ENCODE measurements at regions not wholly inside any gene's neighbourhood (a gene's known extent, or its start where the extent isn't known, plus 50 kb on each side); places are given as distances from the start of the nearest gene placed in this dataset.
A peak's percentile ranks its signal among the peaks of the same experiment; 100 is the strongest.
"Not testable (repeated sequence)": the region's sequence is repeated elsewhere in the genome, so short reads cannot be mapped to it uniquely, and the experiment has no call there.

DNA sequence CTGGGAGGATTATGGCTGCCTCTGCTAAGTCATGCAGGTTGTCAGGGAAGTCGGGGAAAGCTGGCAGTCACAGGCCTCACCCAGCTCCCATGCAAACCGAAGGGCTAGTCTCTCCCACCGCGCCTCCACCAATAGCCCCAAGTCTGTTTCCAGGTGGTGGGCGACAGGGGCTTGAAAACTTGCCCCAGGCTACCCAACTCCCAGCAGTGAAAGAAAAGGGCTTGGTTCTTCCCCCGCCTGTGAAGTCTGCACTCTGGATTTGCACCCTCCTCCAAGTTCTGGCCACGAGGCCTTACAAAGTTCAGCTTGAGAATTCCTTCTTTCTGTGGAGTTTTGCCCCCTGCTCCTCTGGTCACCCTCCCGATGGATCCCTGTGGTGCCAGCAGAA lies 99.9 kb upstream of the CHST15 start:
- Histone ChIP-seq H3K9me2 (ENCODE audit: insufficient read depth) (no peaks in the 10 kb centered on the region), H3K27ac (ENCODE audit: low read depth, low read length) (peak overlapping the region; percentile 65), H4K20me1 (ENCODE audit: insufficient read depth) (no peaks in the 10 kb centered on the region), H3K27me3 (ENCODE audit: insufficient read depth, low read length) (no peaks in the 10 kb centered on the region), H3K4me2 (ENCODE audit: low read length) (peak overlapping the region; percentile 82), H3K9me3 (ENCODE audit: control insufficient read depth in 1 of 2, insufficient read depth in 1 of 2, low read depth in 1 of 2, low read length in 2 of 2) (no peaks in the 10 kb centered on the region), H3K9ac (ENCODE audit: low read length) (peak overlapping the region; percentile 64), H3K4me1 (ENCODE audit: control insufficient read depth in 1 of 2, insufficient read depth in 2 of 2, low read length in 2 of 2) (peaks cover 0 to 15% of the 10 kb centered on the region in 2 experiments; a peak in 1 of 4 replicates), H3K79me2 (ENCODE audit: insufficient read depth, low read length) (no peaks in the 10 kb centered on the region), H3K36me3 (ENCODE audit: control insufficient read depth in 1 of 2, insufficient read depth in 2 of 2, low read length in 2 of 2) (no peaks in the 10 kb centered on the region), H2AFZ (ENCODE audit: low read depth, low read length, poor library complexity, severe bottlenecking) (no peak overlapping the region), H3K4me3 (replicated peaks in 1 of 2; ENCODE audit: low read depth in 1 of 2, low read length in 2 of 2) (peak overlapping the region; percentile 55 to 66)
- TF ChIP-seq ZFX (IDR thresholded peaks at IDR 0.05), result peak; percentile 38; the same call in 1 of the 2 replicates
- TF ChIP-seq CEBPB (IDR thresholded peaks at IDR 0.05; ENCODE audit: low read depth), result no peak
- TF ChIP-seq, protein P1, sequence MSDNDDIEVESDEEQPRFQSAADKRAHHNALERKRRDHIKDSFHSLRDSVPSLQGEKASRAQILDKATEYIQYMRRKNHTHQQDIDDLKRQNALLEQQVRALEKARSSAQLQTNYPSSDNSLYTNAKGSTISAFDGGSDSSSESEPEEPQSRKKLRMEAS (IDR thresholded peaks at IDR 0.05), result no peak
- TF ChIP-seq EZH2 (IDR thresholded peaks at IDR 0.05), result no peak
- ATAC-seq (peak; percentile 52), DNase-seq (ENCODE audit: low read depth, low spot score) (no peak)
- intact Hi-C loops (cut with micrococcal nuclease), result loop anchor here (5.0 kb wide), 1 partner anchor 194 kb away; no protein-coding TSS in a partner anchor
- ChIA-PET RAD21 (ENCODE audit: low non-redundant PET in 1 of 2, low total read pairs in 2 of 2, uncharacterized antibody in 2 of 2, unreplicated experiment in 2 of 2) (interaction anchor here in 1 of 2 experiments (0.9 kb wide), 1 partner anchor 199 kb away, joined by 3 read pairs; no protein-coding TSS in a partner anchor), CTCF (interaction anchor here (0.8 to 3.2 kb wide), 23 partner anchors 9 to 210 kb away, joined by 3 to 34 read pairs (median 5); no protein-coding TSS in a partner anchor), POLR2A (interaction anchor here (0.8 to 1.9 kb wide), 8 partner anchors 12 to 199 kb away, joined by 3 to 11 read pairs (median 3); no protein-coding TSS in a partner anchor)
- BruUV-seq (replicated peaks), result TSS peak; percentile 83

DNA sequence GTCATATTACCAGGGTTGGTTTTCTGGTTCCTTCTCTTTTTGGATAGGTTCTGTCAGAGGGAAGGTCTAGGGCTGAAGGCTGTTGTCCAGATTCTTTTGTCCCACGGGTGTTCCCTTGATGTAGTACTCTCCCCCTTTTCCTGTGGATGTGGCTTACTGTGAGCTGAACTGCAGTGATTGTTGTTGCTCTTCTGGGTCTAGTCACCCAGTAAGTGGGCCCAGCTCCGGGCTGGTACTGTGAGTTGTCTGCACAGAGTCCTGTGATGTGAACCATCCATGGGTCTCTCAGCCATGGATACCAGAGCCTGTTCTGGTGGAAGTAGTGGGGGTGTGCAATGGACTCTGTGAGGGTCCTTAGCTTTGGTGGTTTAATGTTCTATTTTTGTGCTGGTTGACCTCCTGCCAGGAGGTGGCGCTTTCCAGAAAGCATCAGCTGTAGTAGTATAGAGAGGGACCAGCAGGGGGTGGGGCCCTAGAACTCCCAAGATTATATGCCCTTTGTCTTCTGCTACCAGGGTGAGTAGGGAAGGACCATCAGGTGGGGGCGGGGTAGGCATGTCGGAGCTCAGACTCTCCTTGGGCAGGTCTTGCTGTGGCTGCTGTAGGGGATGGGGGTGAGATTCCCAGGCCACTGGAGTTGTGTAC lies 99.4 kb upstream of the CHST15 start:
- Histone ChIP-seq H3K4me2 (ENCODE audit: low read length) (peak overlapping the region; percentile 82), H3K4me3 (replicated peaks in 1 of 2; ENCODE audit: low read depth in 1 of 2, low read length in 2 of 2) (peak overlapping the region; percentile 55 to 66), H2AFZ (ENCODE audit: low read depth, low read length, poor library complexity, severe bottlenecking) (peak overlapping the region; percentile 4), H3K27ac (ENCODE audit: low read depth, low read length) (peak overlapping the region; percentile 65), H3K9ac (ENCODE audit: low read length) (peak overlapping the region; percentile 64), H3K4me1 (ENCODE audit: control insufficient read depth in 1 of 2, insufficient read depth in 2 of 2, low read length in 2 of 2) (peaks cover 0 to 15% of the 10 kb centered on the region in 2 experiments; a peak in 1 of 4 replicates)
- intact Hi-C loops (cut with micrococcal nuclease), result loop anchor here (5.0 kb wide), 1 partner anchor 195 kb away; no protein-coding TSS in a partner anchor
- ChIA-PET RAD21 (ENCODE audit: low non-redundant PET in 1 of 2, low total read pairs in 2 of 2, uncharacterized antibody in 2 of 2, unreplicated experiment in 2 of 2) (interaction anchor here (0.7 to 0.9 kb wide), 2 partner anchors 198 to 199 kb away, joined by 3 to 4 read pairs; no protein-coding TSS in a partner anchor), POLR2A (interaction anchor here (0.6 to 1.9 kb wide), 10 partner anchors 11 to 358 kb away, joined by 3 to 11 read pairs (median 3); no protein-coding TSS in a partner anchor), CTCF (interaction anchor here (0.8 to 3.2 kb wide), 24 partner anchors 8 to 211 kb away, joined by 3 to 34 read pairs (median 5); no protein-coding TSS in a partner anchor)
- ATAC-seq (peak; percentile 83), DNase-seq (ENCODE audit: low read depth, low spot score) (peak; percentile 62)
- not testable (repeated sequence) for H3K27me3 ChIP-seq (ENCODE audit: insufficient read depth, low read length); BruUV-seq (replicated peaks); H3K9me3 ChIP-seq (ENCODE audit: control insufficient read depth in 1 of 2, insufficient read depth in 1 of 2, low read depth in 1 of 2, low read length in 2 of 2); H3K79me2 ChIP-seq (ENCODE audit: insufficient read depth, low read length); H4K20me1 ChIP-seq (ENCODE audit: insufficient read depth); H3K9me2 ChIP-seq (ENCODE audit: insufficient read depth); H3K36me3 ChIP-seq (ENCODE audit: control insufficient read depth in 1 of 2, insufficient read depth in 2 of 2, low read length in 2 of 2)
- TF ChIP-seq YY1 (IDR thresholded peaks at IDR 0.05; ENCODE audit: extremely low read depth, insufficient replicate concordance, low read depth, low read length) (peak; percentile 63), SP1 (IDR thresholded peaks at IDR 0.05; ENCODE audit: low read depth) (peak; percentile 36), POLR2AphosphoS5 (IDR thresholded peaks at IDR 0.05; ENCODE audit: low read depth, low read length) (peak; percentile 75), RAD21 (IDR thresholded peaks at IDR 0.05; ENCODE audit: low read depth) (peak; percentile 54), CBX3 (IDR thresholded peaks at IDR 0.05; ENCODE audit: low read depth) (peak; percentile 94)
- TF ChIP-seq, protein P2, sequence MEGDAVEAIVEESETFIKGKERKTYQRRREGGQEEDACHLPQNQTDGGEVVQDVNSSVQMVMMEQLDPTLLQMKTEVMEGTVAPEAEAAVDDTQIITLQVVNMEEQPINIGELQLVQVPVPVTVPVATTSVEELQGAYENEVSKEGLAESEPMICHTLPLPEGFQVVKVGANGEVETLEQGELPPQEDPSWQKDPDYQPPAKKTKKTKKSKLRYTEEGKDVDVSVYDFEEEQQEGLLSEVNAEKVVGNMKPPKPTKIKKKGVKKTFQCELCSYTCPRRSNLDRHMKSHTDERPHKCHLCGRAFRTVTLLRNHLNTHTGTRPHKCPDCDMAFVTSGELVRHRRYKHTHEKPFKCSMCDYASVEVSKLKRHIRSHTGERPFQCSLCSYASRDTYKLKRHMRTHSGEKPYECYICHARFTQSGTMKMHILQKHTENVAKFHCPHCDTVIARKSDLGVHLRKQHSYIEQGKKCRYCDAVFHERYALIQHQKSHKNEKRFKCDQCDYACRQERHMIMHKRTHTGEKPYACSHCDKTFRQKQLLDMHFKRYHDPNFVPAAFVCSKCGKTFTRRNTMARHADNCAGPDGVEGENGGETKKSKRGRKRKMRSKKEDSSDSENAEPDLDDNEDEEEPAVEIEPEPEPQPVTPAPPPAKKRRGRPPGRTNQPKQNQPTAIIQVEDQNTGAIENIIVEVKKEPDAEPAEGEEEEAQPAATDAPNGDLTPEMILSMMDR (IDR thresholded peaks at IDR 0.05 in 2 of 3, conservative IDR thresholded peaks at IDR 0.05 in 1 of 3; ENCODE audit: borderline replicate concordance in 1 of 3, insufficient read depth in 1 of 3, low read depth in 2 of 3, low read length in 2 of 3), result peak; percentile 69 to 86 (median 74)

DNA sequence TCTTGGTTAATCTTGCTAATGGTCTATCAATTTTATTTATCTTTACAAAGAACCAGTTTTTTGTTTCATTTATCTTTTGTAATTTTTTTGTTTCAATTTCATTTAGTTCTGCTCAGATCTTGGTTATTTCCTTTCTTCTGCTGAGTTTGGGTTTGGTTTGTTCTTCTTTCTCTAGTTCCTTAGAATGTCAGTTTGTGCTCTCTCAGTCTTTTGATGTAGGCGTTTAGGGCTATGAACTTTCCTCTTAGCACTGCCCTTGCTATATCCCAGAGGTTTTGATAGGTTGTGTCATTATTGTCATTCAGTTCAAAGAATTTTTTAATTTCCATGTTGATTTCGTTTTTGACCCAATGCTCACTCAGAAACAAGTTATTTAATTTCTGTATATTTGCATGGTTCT lies 97.1 kb upstream of the CHST15 start:
- H3K9me2 ChIP-seq (ENCODE audit: insufficient read depth); ATAC-seq; H3K36me3 ChIP-seq (ENCODE audit: control insufficient read depth in 1 of 2, insufficient read depth in 2 of 2, low read length in 2 of 2); DNase-seq (ENCODE audit: low read depth, low spot score); CTCF ChIA-PET; POLR2A ChIA-PET; H3K4me2 ChIP-seq (ENCODE audit: low read length); H2AFZ ChIP-seq (ENCODE audit: low read depth, low read length, poor library complexity, severe bottlenecking); RAD21 ChIA-PET (ENCODE audit: low non-redundant PET in 1 of 2, low total read pairs in 2 of 2, uncharacterized antibody in 2 of 2, unreplicated experiment in 2 of 2); H3K27ac ChIP-seq (ENCODE audit: low read depth, low read length); H3K79me2 ChIP-seq (ENCODE audit: insufficient read depth, low read length); H3K9me3 ChIP-seq (ENCODE audit: control insufficient read depth in 1 of 2, insufficient read depth in 1 of 2, low read depth in 1 of 2, low read length in 2 of 2); H3K4me3 ChIP-seq (replicated peaks in 1 of 2; ENCODE audit: low read depth in 1 of 2, low read length in 2 of 2); H4K20me1 ChIP-seq (ENCODE audit: insufficient read depth); H3K9ac ChIP-seq (ENCODE audit: low read length); BruUV-seq (replicated peaks); H3K27me3 ChIP-seq (ENCODE audit: insufficient read depth, low read length): not testable (repeated sequence)
- H3K4me1 ChIP-seq (ENCODE audit: control insufficient read depth in 1 of 2, insufficient read depth in 2 of 2, low read length in 2 of 2), result peaks cover 0 to 15% of the 10 kb centered on the region in 2 experiments; a peak in 1 of 4 replicates
- intact Hi-C loops (cut with micrococcal nuclease), result loop anchor here (5.0 kb wide), 1 partner anchor 197 kb away; no protein-coding TSS in a partner anchor
